Epithelial cell of proximal tubule (primary cell): ENCODE measurements at regions not wholly inside any gene's neighbourhood (a gene's known extent, or its start where the extent isn't known, plus 50 kb on each side); places are given as distances from the start of the nearest gene placed in this dataset.

Experiments used
- DNase-seq: peaks from one replicate; pipeline ENCODE4 v3.0.0-alpha.2; 2011; ENCODE audit warnings: low read depth
- H3K4me3 ChIP-seq: 2 replicates; pipeline ENCODE4 v1.5.1; 2011; ENCODE audit warnings: low read depth, mild to moderate bottlenecking, low read length
- TF ChIP-seq, protein P1 (sequence below): conservative IDR thresholded peaks from 2 replicates; pipeline ENCODE4 v1.5.1; 2012; ENCODE audit warnings: low read depth, mild to moderate bottlenecking, low read length

- no peak for DNase-seq
- TF ChIP-seq, protein P1, sequence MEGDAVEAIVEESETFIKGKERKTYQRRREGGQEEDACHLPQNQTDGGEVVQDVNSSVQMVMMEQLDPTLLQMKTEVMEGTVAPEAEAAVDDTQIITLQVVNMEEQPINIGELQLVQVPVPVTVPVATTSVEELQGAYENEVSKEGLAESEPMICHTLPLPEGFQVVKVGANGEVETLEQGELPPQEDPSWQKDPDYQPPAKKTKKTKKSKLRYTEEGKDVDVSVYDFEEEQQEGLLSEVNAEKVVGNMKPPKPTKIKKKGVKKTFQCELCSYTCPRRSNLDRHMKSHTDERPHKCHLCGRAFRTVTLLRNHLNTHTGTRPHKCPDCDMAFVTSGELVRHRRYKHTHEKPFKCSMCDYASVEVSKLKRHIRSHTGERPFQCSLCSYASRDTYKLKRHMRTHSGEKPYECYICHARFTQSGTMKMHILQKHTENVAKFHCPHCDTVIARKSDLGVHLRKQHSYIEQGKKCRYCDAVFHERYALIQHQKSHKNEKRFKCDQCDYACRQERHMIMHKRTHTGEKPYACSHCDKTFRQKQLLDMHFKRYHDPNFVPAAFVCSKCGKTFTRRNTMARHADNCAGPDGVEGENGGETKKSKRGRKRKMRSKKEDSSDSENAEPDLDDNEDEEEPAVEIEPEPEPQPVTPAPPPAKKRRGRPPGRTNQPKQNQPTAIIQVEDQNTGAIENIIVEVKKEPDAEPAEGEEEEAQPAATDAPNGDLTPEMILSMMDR: no peak
- H3K4me3 ChIP-seq: no peak overlapping the region
Measured at GRCh38 chr1:4565166-4565565, 89.2 kb upstream of the AJAP1 start.

DNA sequence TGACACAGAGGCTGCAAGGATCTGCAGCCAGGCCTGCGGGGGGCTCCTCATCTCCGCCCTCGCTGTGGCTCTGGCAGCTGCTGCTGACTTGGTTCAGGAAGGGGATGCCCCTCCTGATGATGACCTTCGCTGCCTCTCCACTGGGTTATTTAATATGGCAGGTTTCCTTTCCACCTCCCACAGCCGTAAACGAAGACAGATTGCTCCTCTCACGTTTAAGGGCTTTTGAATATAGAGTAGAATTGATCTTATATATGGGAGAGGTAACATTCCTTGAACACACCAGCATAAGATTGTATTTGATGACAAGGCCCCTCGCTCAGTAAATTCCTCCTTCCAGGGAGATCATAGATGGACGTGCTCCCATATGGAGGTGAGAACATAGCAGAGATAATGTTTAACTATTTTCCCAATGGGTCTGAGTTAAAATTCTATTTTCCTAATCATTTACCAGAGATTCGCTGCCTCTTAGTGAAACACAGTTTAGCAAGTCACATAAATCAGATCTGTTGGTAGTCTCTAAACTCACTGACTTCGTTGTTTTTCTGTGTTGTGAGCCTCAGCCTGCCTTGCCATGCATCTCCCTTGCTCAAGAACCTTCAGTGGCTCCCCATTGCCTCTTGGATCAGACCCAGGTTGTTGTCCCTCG lies 88.5 kb upstream of the AJAP1 start:
- DNase-seq: peak; percentile 33
- H3K4me3 ChIP-seq: no peak overlapping the region
- TF ChIP-seq, protein P1: no peak

DNA sequence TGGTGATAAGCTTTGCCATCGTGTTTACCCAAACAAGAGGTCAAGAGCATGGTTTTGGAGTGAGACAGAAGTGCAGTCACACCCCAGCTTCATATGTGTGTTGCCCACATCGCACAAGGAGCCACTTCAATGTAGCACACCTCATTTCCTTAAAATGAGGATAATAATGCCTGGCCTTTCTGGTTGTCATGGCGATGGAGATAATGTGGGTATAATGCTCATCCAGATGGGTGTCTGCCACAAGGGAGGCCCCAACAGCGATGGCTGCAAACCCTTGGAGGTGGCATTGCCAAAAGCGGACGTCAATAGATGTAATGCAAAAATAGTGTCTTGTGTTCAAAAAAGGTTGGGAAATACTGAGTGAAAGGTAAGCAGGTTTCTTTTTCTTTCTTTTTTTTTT lies 83.1 kb upstream of the AJAP1 start:
- DNase-seq: no peak
- no peak overlapping the region for H3K4me3 ChIP-seq
- TF ChIP-seq, protein P1: no peak

GRCh38 chr1:4573526-4573925 lies 80.9 kb upstream of the AJAP1 start:
- H3K4me3 ChIP-seq: no peak overlapping the region
- no peak for DNase-seq
- TF ChIP-seq, protein P1: no peak

GRCh38 chr1:4581807-4582206 lies 72.6 kb upstream of the AJAP1 start:
- H3K4me3 ChIP-seq: no peak overlapping the region
- DNase-seq: no peak
- TF ChIP-seq, protein P1: no peak

GRCh38 chr1:4584449-4584848 lies 70.0 kb upstream of the AJAP1 start:
- H3K4me3 ChIP-seq: no peak overlapping the region
- TF ChIP-seq, protein P1: no peak
- DNase-seq: no peak

DNA sequence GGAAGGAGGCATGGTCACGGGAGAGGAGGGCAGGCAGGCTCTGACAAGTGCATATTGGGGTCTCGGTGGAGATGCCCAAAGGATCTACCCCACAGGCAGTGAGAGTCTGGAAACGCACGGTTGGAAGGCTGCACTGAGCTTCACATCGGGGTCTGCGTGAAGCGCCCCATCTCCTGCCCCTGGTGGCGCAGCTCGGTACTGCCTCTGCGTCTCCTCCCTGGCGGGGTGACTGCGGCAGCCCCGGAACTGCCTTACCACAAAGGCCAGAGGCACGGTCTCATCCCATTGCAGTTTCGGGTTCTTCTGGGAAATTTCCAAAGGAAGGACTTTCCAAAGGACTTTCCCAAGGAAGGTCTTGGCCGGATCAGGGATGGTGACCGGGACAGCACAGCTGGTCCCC lies 69.2 kb upstream of the AJAP1 start:
- DNase-seq: no peak
- H3K4me3 ChIP-seq: no peak overlapping the region
- TF ChIP-seq, protein P1: peak; percentile 42
